ENCODE measurements at regions not wholly inside any gene's neighbourhood (a gene's known extent, or its start where the extent isn't known, plus 50 kb on each side); places are given as distances from the start of the nearest gene placed in this dataset.

- DNase-seq: no peak
These were observed 58.5 kb upstream of the TSLP start for GRCh38 chr5:111013011-111013410.

DNA sequence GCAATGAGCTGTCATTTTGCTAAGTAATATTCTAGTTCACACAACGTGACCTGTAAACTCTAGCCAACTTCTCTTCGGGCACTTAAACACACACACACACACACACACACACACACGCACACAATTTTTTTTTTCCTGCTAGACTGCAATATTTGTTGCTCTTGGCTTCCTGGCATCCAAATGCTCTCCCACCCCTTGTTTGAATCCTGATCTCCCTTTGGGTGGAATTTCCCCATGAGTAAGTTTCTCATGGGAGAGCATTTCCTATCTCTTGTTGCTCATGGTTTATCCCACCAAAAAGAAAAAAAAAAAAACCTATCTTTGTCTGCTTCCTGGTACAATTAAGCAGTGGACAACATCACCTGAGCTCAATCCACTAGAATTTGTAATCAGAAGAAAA lies 54.7 kb upstream of the TSLP start:
- no peak for DNase-seq

DNA sequence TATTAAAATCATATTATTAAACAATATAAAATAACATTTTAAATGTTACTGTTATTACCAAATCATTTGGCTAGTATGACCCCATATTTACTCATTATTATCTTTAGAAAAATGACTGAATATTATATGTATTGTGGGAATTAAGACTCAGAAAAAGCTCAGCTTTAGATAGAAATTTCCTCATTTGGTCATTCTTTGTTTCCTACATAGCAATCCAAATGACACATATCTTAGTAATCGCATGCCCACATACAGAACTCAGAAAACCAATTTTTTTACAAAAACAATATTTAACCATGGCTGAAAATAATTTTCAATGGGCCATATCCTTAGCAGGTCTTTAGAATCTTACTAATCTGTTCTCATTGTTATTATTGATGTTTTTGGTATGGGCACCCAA lies 53.8 kb upstream of the TSLP start:
- DNase-seq: no peak

All from hindlimb muscle (tissue), 1 donor.